GM20431 (cell line): ENCODE measurements at regions not wholly inside any gene's neighbourhood (a gene's known extent, or its start where the extent isn't known, plus 50 kb on each side); places are given as distances from the start of the nearest gene placed in this dataset.

Experiments used
- in situ Hi-C: fragments of 300-500 bp; cut with MseI, MboI; formaldehyde crosslinking; loops from one replicate; pipeline ENCODE4 v1.15.0; 2020; ENCODE audit warnings: low sequenced_read_pairs; ENCODE audit not compliant: unreplicated experiment

DNA sequence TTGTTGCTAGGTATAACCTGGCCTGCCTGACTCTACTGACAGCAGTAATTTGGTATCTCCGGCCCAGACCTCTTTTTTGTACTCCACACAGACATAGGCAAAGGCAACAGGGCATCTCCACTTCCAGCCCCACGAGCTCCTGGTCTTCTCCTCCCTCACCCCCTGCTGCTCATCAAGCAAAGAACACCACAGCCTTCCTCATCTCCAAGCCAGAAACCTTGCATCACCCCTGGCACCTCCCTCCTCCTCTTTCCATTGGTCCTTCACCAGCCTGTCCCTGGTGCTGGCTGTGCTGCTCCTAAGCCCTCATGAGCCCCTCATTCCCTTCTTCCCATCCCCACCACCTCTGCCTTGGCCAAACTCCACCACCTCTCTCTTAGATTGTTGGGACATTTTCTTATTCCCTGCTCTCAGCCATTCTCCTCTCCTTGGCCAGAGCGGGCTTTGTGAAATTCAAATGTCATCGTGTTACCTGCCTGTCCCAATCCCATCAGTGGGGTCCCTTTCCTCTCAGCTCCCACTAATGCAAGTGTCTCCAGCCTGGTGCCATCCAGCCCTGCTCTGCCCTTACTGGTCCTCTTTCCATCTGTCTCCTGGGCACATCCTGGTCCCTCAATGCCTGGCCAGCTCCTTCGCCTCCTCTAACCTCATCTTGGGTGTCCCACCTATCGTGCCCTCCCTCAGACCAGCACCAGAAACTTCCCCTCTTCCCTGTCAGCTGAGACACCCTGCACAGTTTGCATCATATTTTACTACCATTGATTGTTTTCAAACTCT is 77.4 kb downstream of the INHBB start:
- in situ Hi-C loops: no loop called here

DNA sequence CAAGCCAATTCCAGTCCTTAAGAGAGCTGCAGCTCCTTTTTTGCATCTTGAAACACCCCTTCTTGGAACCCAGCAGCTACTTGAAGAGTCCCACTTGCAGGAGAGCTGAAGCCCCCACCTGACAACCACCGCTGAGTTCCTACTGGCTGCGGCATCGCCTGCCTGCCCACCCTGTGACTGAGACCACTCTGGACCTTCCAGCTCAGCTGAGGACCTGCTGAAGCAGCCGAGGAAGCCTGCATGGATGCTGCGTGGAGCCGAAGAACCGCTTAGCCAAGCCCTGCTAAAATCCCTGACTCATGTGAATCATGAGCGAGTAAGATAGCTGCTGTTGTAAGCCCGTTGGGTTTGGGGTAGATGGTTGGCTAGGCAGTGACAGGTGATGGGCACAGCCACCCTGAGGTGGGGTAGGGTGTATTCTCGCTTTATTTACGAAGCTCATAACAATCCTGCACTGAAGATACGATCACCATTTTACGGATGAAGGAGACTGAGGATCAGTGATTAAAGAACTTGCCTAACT is 78.4 kb downstream of the INHBB start:
- in situ Hi-C loops: no loop called here

DNA sequence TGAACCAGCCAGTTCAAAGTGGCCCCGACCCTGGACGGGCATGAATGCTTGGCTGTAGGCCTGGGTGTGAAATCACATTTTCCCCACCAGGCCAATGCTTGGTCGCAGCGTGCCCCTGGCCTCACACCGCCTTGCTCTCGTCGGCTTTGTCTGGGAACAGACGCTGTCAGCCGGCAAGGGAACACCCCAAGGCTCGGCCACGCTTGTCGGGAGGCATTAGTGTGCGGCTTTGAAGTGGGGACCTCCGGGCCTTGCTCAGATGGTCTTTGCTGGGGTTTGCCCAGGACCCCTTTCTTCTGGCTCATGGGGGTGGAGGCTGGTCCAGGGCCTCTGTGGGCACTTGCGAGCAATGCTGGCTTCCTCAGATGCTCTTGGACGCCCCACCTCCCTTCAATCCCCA is 79.1 kb downstream of the INHBB start:
- in situ Hi-C loops: no loop called here

DNA sequence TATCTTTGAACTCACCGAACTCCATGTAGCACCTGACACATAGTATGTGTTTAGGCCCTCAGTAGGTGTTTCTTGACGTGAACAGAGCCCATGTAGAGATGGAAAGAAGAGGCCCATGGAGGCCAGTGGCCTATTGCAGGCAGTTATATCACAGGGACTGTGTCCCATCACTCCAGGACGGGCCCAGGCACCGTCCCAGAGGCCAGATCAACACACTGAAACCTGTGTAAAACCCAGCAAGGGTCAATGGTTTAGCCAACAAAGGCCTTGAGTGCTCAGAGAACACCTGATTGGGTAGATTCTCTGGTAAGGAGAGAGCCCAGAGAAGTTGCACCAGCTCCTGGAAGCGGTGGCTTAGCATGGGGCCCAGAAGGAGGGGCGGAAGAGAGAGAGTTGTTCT is 82.8 kb downstream of the INHBB start:
- in situ Hi-C loops: no loop called here

DNA sequence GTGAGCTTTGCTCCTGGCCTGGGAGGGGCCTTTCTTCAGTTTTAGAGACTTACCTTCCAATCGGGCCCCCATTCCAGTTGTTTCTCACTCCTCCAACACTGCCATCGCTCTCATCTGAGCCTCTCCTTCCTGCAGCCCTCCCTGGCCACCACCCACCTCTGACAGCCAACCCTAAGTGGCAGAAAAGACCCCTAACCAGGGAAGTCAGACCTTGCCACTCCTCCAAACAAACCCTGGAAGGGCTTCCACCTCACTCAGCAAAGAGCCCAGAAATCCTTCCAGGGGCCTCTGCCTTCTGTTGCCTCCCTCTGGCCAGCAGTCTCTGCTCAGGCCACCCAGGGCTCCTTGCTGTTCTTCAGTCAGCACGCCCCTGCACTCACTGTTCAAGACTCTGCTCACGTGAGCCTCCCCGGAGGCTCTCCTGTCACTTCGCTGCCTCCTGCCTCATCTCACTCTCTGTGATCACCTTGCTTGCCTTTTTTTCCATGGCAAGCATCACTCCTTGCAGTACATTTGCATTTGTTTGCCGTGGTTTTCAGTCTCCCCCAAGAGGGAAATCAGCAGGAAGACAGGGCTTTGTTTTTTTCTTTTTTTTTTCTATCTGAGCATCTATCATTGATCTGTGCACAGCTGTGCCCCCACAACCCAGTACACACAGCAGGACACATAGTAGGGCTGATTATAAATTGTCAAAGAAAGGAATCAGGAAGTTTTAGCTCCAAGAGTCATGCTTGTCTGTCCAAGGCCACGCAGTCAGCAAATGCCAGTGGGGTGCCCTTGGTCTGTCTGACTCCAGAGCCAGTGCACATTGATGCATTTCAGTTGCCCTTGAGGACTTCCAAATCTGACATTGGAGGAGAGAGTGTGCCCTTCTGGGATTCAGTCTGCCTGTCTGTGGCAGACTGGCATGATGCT is 83.9 kb downstream of the INHBB start:
- in situ Hi-C loops: no loop called here

DNA sequence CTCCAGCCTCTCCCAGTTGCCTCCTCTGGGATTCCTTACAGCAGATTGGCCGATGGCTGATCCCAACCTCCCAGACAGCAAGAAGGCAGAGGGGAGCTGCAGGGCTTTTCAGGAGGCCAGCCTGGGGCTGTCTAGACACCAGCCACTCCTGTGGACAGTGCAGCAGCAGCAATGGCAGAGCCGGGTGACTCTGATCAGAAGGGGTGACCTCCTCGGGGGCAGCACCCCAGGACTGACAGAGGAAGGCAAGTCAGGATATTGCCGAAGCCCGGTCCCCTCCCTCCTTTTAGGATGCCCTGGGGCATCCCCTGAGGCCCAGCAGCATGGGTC is 84.5 kb downstream of the INHBB start:
- in situ Hi-C loops: no loop called here

DNA sequence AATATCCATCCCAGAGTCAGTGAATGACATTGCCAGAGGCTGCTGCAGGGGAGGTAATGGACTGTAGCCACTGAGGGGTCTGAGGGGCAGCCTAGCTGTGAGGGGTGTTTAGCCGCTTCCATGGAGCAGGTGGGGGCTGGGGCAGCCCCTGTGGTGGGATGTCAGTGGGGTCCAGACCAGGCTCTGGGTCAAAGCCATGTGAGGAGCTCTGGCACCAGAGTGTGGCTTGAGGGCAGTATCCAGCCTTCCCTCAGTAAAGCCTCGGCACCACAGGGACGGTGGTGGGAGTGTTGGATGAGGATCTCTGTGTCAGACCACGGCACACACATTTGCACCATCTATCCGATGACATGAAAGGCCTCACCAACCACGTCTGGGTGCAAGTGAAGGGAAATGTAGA is 85.0 kb downstream of the INHBB start:
- in situ Hi-C loops: no loop called here

DNA sequence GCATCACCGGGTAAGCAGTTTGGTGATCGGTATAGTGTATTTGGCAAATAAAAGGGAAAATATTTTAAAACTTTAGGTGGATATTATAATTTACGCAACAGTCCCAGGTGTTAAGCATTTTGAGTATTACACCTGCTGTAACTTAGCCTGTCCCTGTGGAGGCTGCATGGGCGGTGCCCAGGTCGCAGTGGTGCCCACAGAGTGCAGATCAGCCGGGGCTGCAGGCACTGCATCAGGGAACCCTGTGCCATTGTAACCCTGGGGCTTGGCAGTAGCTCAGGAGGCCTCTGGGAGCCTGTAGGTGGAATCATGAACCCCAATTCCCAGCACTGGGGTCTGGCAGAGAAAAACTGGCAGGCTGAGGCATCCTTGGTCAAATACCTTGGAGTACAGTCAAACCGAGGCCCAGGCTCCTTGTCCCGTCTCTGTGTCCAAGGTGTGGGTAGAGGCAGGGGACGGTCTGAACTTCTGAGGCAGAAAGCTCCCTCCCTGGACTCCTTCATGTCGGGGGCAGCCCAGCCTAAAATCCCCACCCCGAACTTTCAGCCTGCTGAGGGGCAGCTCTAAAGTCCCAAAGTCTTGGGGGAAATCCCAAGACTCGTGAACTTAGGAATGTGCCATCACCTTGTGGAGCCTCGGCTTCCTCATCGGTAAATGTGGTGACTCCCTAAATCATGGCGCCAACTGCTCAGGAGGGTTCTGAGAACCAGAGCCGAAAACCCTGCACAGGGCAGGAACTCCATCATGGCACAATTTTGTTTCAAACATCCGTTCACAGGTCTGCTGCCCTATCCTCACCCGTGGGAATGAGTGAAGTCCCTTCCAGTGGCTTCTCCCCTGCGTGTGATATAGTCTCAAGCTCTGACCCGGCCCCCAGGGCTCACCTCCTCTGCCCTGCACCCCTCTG is 85.7 kb downstream of the INHBB start:
- in situ Hi-C loops: no loop called here

DNA sequence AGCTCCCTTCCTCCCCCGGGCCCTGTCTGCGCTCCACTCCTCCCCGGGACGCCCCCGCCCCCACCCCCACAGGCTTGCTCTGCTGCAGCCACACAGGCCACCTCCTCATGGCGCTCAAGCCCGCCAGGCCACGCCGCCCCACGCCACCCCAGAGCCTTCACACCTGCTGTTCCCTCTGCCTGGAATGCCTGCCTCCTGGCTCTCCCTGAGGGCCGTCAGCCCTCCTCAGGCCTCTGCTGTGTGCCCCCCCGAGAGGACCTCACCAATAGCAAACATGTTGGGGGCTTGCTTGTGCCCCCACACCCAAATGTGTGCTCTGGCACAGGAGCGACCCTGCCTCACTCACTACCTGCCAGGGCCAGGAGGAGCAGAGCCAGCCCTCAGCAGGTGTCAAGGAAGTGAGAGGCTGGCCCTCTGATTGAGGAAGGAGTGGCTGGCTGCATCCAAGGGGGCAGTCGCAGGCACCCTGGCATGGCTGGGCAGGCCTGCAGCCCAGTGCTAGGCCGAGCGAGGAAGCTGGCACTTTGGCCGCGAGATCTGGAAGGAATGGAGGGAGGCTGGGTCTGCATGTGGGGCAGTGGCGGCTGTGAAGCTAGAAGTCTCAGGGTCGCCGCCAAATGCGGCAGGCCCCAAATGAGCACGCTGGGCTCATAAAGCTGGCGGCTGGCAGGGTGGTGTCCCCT is 86.5 kb downstream of the INHBB start:
- in situ Hi-C loops: no loop called here

DNA sequence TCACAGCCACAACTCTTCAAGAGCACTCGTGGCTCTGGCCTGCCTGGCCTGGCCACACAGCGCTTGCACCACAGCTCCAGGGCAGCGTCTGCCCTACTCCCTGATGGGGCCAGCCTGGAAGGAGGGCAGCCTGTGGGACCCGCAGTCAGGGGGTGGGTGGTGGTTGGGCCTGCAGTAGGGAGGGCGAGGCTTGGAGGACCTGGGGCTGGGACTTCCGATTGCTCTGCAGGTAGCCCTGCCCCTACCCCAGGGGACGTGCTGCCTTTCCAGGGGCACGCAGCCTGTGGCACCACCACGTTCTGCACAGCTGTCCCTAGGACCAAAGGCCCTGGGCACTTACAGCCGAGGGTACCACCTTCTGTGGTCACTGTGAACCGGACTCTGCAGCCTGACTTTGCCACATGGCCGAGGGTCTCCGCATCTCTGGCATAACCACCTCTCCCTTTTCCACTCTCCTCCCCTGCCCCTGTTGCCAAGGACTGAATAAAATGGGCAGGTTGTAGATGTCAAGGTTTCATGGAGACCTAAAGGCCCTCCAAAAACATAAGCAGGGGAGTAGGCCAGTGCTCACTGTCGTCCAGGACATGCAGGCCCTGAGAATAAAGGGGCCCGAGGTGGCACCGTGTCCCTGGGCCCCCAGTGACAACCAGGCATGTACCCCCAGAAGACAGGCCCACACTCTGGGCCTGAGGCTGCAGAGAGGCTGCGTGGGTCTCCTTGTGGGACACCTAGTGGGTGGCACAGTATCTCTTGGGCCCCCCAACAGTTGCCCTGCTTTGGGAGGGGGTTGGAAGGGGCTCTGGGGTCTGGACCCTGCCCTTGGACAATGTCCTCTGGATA is 87.3 kb downstream of the INHBB start:
- in situ Hi-C loops: no loop called here

DNA sequence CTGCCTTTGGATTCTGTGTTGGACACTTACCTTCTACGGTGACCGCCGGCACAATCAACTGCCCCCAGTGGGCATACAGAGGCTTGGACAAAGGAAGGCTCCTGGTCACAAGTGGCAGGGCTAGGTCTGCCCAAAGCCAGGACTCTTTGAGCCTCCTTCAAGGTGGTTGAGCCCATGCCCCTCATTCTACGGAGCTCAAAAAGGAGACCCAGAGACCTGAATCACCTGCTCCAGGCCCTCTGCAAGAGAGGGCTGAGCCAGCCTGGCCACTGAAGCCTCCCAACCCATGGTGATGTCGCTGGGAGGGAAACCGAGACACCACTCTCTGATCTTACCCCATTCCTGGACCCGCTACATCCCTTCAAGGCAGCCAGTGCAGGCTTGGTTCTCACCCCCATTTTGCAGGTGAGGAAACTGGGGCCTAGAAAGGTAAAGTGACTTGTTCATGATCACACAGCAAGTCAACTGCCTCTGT is 87.9 kb downstream of the INHBB start:
- in situ Hi-C loops: no loop called here

DNA sequence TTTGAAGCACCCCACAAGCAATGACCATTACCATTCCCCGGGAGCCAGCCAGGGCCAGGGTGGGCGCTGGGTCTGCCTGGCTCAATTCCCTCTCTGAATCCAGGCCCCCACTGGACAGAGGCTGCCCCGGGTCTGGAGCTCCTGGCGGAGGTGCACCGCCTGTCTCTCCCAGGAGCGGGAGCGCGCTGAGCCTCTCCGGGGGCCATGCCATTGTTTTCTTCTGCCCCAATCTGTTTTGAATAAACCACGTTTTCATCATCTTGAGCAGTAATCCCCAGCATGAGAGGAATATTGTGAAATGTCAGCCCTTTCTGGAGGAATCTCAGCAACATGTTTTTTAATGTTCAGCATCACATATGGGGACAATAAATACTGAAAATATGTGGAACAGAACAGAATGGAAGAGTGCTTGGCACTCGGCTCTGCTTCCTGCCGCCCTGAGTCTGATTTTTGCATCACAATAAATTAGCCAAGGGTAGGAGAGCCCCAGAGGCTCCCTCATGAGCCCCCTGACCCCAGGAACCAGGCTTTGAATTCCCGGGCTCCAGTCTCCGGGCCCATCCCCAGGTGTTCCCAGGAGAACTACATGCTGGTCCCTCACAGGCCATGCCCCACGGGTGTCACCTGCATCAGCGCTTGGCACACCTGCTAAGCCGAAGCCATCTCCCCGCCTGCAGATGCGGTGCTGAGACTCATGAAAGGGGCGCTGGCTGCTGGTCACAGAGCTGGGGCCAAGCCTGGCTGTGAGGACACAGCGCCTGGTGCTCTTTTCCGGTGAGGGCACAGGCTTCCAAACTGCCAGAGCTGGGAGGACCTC is 88.8 kb downstream of the INHBB start:
- in situ Hi-C loops: no loop called here

DNA sequence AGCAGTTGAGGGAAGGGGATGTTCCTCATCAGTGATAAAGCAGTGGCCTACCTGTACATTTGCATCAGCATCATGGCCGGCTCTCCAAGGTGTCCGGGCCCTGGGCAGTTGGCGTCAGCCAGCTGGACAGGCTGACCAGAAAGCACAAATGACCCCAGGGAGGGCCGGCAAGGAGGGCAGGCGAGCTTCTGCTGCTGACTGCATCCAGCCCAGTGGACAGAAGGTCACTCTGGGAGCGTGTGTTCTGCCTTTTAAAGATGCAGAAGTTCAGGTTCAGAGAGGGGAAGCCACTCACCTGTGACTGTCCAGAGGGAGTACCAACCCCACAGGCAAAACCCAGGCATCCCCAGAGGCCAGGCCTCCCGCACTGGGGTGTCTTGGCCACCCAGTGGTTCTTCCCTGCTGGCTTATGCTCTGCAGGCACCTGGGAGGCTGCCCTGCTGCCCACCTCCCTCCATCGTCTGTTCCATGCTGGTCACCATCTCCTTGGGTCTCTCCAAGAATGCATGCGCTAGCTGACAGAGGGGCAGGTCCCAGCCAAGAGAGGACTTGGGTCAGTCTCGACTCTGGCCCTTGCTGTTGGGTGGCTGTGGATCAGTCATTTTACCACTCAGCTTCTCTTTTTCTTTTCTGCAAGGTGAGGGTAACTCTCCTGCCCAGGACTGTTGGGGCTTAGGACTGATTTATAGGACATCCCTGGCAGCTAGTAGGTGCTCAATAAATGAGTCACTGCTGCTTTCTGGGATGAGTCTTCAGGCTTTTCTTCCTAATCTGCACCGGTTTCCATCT is 89.9 kb downstream of the INHBB start:
- in situ Hi-C loops: no loop called here

DNA sequence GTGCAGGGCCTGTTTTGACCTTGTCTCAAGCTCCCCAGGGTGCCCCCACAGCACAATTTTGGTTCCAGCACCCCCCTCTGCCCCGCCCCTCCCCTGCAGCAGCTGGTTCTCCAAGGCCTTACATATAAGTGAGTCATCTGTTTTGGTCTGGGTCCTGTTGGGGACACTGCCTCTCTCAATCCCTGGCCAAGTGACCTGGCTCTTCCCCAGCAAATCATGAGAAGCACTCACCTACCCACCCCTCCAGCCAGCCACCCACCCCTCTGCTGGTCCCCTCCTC is 90.5 kb downstream of the INHBB start:
- in situ Hi-C loops: no loop called here

DNA sequence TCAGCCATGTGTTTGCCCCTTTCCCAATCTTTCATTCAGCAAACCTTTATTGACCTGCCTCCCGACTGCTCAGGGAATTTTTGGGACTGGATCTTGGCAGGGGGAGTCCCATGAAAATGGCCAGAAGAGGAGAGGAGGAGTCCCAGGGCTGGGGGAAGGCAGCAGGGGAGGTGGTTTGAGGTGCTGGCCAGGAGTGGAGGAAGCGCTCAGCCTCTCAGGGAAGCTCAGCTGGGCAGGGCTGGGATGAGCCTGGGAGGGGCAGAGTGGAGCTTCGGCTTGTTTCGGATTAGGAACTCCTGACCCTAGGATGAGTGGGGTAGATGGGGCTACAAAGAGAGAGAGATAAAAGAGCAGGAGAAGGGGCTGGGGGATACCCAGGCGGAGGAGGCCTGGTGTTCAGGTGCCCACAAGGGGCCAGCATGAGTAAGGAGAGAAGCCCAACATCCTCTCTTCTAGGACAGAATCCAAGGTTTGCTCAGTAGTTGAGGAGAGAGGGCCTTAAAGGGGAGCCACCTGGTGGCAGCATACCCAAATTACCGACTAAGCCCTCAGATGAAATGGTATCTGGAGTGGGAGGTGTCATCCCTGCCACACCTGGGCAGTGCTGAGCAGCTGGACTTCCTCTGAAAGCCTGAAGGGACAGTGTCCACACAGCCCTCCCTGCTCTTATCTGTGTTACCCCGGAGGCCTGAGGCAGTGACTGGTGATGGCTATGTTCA is 91.1 kb downstream of the INHBB start:
- in situ Hi-C loops: no loop called here

DNA sequence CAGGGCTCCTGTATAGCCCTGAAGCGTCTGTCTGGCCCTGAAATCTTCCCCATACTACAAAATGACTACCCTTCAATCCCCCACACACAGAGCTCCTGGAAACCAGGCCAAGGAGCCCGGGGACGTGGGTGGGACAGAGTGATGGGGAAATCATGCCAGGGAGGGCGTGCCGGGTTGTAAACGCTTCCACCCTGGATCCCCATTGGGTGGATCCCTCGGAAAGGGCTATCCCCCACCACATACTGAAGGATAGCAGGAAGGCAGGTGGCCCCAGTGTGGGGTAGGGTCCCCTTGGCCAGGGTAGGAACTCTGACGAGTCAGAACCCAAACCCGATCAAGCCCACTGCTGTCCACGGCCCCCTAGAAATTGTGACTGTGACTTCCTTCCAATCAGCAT is 91.7 kb downstream of the INHBB start:
- in situ Hi-C loops: no loop called here
